ENCODE measurements at regions not wholly inside any gene's neighbourhood (a gene's known extent, or its start where the extent isn't known, plus 50 kb on each side); places are given as distances from the start of the nearest gene placed in this dataset.

- H3K4me3 ChIP-seq, result no peak overlapping the region
- H3K4me1 ChIP-seq, result peaks cover 18% of the 10 kb centered on the region
- no peak for DNase-seq
- TF ChIP-seq CTCF (IDR thresholded peaks at IDR 0.05; ENCODE audit: borderline replicate concordance), result no peak
- intact Hi-C loops (cut with micrococcal nuclease), result no loop called here
- no peaks in the 10 kb centered on the region for H3K36me3 ChIP-seq
- no peak overlapping the region for H3K27ac ChIP-seq (replicated peaks)
- H3K9me3 ChIP-seq (replicated peaks), result no peaks in the 10 kb centered on the region
- no peaks in the 10 kb centered on the region for H3K27me3 ChIP-seq (ENCODE audit: low read depth)
These were observed 80.8 kb upstream of the SEMA6A start for GRCh38 chr5:116655431-116655830.

- Histone ChIP-seq H3K36me3 (no peaks in the 10 kb centered on the region), H3K27me3 (ENCODE audit: low read depth) (no peaks in the 10 kb centered on the region), H3K27ac (replicated peaks) (no peak overlapping the region), H3K9me3 (replicated peaks) (no peaks in the 10 kb centered on the region), H3K4me3 (no peak overlapping the region), H3K4me1 (peaks cover 18% of the 10 kb centered on the region)
- DNase-seq, result no peak
- intact Hi-C loops (cut with micrococcal nuclease), result no loop called here
- no peak for TF ChIP-seq CTCF (IDR thresholded peaks at IDR 0.05; ENCODE audit: borderline replicate concordance)
These were observed 80.3 kb upstream of the SEMA6A start for GRCh38 chr5:116654925-116655324.

GRCh38 chr5:116652903-116653302 lies 78.3 kb upstream of the SEMA6A start:
- peaks cover 18% of the 10 kb centered on the region for H3K4me1 ChIP-seq
- no peaks in the 10 kb centered on the region for H3K27me3 ChIP-seq (ENCODE audit: low read depth)
- H3K27ac ChIP-seq (replicated peaks), result peak overlapping the region; percentile 36
- TF ChIP-seq CTCF (IDR thresholded peaks at IDR 0.05; ENCODE audit: borderline replicate concordance), result no peak
- intact Hi-C loops (cut with micrococcal nuclease), result no loop called here
- no peaks in the 10 kb centered on the region for H3K36me3 ChIP-seq
- no peak overlapping the region for H3K4me3 ChIP-seq
- H3K9me3 ChIP-seq (replicated peaks), result no peaks in the 10 kb centered on the region
- no peak for DNase-seq

- H3K4me3 ChIP-seq, result peak overlapping the region; percentile 30
- H3K36me3 ChIP-seq, result no peaks in the 10 kb centered on the region
- H3K9me3 ChIP-seq (replicated peaks), result no peaks in the 10 kb centered on the region
- DNase-seq, result peak; percentile 62
- TF ChIP-seq CTCF (IDR thresholded peaks at IDR 0.05; ENCODE audit: borderline replicate concordance), result no peak
- H3K4me1 ChIP-seq, result peaks cover 18% of the 10 kb centered on the region
- peak overlapping the region; percentile 36 for H3K27ac ChIP-seq (replicated peaks)
- intact Hi-C loops (cut with micrococcal nuclease), result no loop called here
- no peaks in the 10 kb centered on the region for H3K27me3 ChIP-seq (ENCODE audit: low read depth)
These were observed 77.6 kb upstream of the SEMA6A start for GRCh38 chr5:116652196-116652729.

GRCh38 chr5:116651653-116652052 lies 77.0 kb upstream of the SEMA6A start:
- intact Hi-C loops (cut with micrococcal nuclease), result no loop called here
- Histone ChIP-seq H3K27me3 (ENCODE audit: low read depth) (no peaks in the 10 kb centered on the region), H3K4me3 (no peak overlapping the region), H3K36me3 (no peaks in the 10 kb centered on the region), H3K4me1 (peaks cover 18% of the 10 kb centered on the region), H3K9me3 (replicated peaks) (no peaks in the 10 kb centered on the region), H3K27ac (replicated peaks) (no peak overlapping the region)
- no peak for DNase-seq
- TF ChIP-seq CTCF (IDR thresholded peaks at IDR 0.05; ENCODE audit: borderline replicate concordance), result no peak

Data from left ventricle myocardium inferior (tissue), 1 donor.